GM12878 (cell line): ENCODE measurements at regions not wholly inside any gene's neighbourhood (a gene's known extent, or its start where the extent isn't known, plus 50 kb on each side); places are given as distances from the start of the nearest gene placed in this dataset.

ENCODE experiments used
- ATAC-seq: fragments of 200-7000 bp; cut with Tn5 transposase; 3 replicates; pipeline ENCODE4 v1.9.1; 2020; ENCODE audit warnings: mild to moderate bottlenecking, moderate library complexity
- BruUV-seq: library from RNA; stranded (reverse); fragments of 400-500 nt; replicated peaks from 2 replicates; lab custom pipeline; 2021; lab: Mats Ljungman, UMichigan
- CTCF ChIA-PET: fragments of 300-600 bp; sonication (Branson Sonifier 250); formaldehyde crosslinking; extraction: SDS; loops from one replicate; lab custom pipeline; 2021; ENCODE audit warnings: inconsistent platforms; lab: Yijun Ruan, JAX
- POLR2A ChIA-PET: fragments of 350-600 bp; formaldehyde crosslinking; extraction: SDS; loops from one replicate; lab custom pipeline; 2021; ENCODE audit warnings: inconsistent platforms; lab: Charles Lee
- RAD21 ChIA-PET: fragments of 300-600 bp; sonication (Branson Sonifier 250); formaldehyde crosslinking; loops from one replicate; lab custom pipeline; 2023; ENCODE audit warnings: antibody characterized with exemption; ENCODE audit not compliant: unreplicated experiment; lab: Charles Lee
- SMC1A ChIA-PET: fragments of 300-600 bp; sonication (Branson Sonifier 250); formaldehyde crosslinking; loops from one replicate; lab custom pipeline; 2023; ENCODE audit not compliant: unreplicated experiment, uncharacterized antibody; lab: Charles Lee
- DNase-seq: peaks from one replicate; pipeline ENCODE4 v3.0.0-alpha.2; 2011; ENCODE audit warnings: low read depth, low spot score
- FAIRE-seq: peaks from 3 replicates; lab custom pipeline; 2011; peaks lifted over from hg19 to GRCh38; lab: Jason Lieb, UNC
- H2AFZ ChIP-seq: 2 replicates; pipeline ENCODE4 v1.6.0; 2011; ENCODE audit warnings: low read depth, low read length, control low read depth; ENCODE audit not compliant: control insufficient read depth
- H3K27ac ChIP-seq: 2 replicates; pipeline ENCODE4 v1.5.1; 2011; ENCODE audit warnings: control low read depth; ENCODE audit not compliant: control insufficient read depth, insufficient read depth
- H3K27me3 ChIP-seq, 2 experiments: replicated peaks in 1 of 2; 2 replicates each; pipeline versions ENCODE4 v1.6.0 to v1.6.1; 2011; ENCODE audit warnings: low read length in 1 of 2; ENCODE audit not compliant: control insufficient read depth in 2 of 2, insufficient read depth in 2 of 2
- H3K36me3 ChIP-seq, 2 experiments: 2 replicates each; pipeline ENCODE4 v1.5.1; 2011; ENCODE audit warnings: low read length in 1 of 2; ENCODE audit not compliant: control insufficient read depth in 2 of 2, insufficient read depth in 2 of 2
- H3K4me1 ChIP-seq: 2 replicates; pipeline ENCODE4 v1.6.1; 2011; ENCODE audit warnings: mild to moderate bottlenecking, low read length, moderate library complexity, mixed read lengths; ENCODE audit not compliant: control insufficient read depth, insufficient read depth
- H3K4me2 ChIP-seq: 2 replicates; pipeline ENCODE4 v1.6.0; 2011; ENCODE audit warnings: control low read depth; ENCODE audit not compliant: control insufficient read depth, insufficient read depth
- H3K4me3 ChIP-seq: fragments of 200-600 bp; sonication (generic); 2 replicates; pipeline ENCODE4 v1.5.1; 2016
- H3K79me2 ChIP-seq: 2 replicates; pipeline ENCODE4 v1.6.0; 2011; ENCODE audit warnings: low read length; ENCODE audit not compliant: control insufficient read depth, insufficient read depth
- H3K9ac ChIP-seq: 2 replicates; pipeline ENCODE4 v1.8.0; 2011; ENCODE audit warnings: low read length, control low read depth, mixed read lengths; ENCODE audit not compliant: control insufficient read depth, insufficient read depth
- H3K9me3 ChIP-seq: replicated peaks from 3 replicates; pipeline ENCODE4 v1.5.1; 2011; ENCODE audit warnings: mild to moderate bottlenecking, low read length; ENCODE audit not compliant: control insufficient read depth, insufficient read depth
- H4K20me1 ChIP-seq: 2 replicates; pipeline ENCODE4 v1.6.0; 2011; ENCODE audit not compliant: control insufficient read depth, insufficient read depth
- BCL11A ChIP-seq: IDR thresholded peaks from 2 replicates; pipeline ENCODE4 v1.6.1; 2011; ENCODE audit warnings: low read depth, low read length
- BCL3 ChIP-seq: IDR thresholded peaks from 2 replicates; pipeline ENCODE4 v1.6.1; 2011; ENCODE audit warnings: borderline replicate concordance, low read depth, mild to moderate bottlenecking, moderate library complexity, low read length; ENCODE audit not compliant: insufficient read depth, poor library complexity, severe bottlenecking
- FOS ChIP-seq: IDR thresholded peaks from 3 replicates; pipeline ENCODE4 v1.6.1; 2011; ENCODE audit warnings: borderline replicate concordance; ENCODE audit not compliant: insufficient read length; ENCODE audit errors: extremely low read depth
- GABPA ChIP-seq: IDR thresholded peaks from 2 replicates; pipeline ENCODE4 v1.6.1; 2014; ENCODE audit warnings: antibody characterized with exemption, low read depth, mild to moderate bottlenecking, inconsistent platforms
- HDAC2 ChIP-seq: fragments of 200-600 bp; sonication (generic); IDR thresholded peaks from 2 replicates; pipeline ENCODE4 v1.6.1; 2017
- IKZF2 ChIP-seq, 2 experiments: fragments of 450-650 bp; IDR thresholded peaks; 2 replicates each; pipeline ENCODE4 v1.6.1; 2017; ENCODE audit warnings: mild to moderate bottlenecking in 2 of 2, moderate library complexity in 2 of 2
- IRF4 ChIP-seq: IDR thresholded peaks from 2 replicates; pipeline ENCODE4 v1.6.1; 2011; ENCODE audit warnings: low read depth, low read length
- MYB ChIP-seq: fragments of 150-350 bp; IDR thresholded peaks from 2 replicates; pipeline ENCODE4 v1.6.1; 2014; ENCODE audit warnings: mild to moderate bottlenecking, low read depth, low read length, borderline replicate concordance
- NFIC ChIP-seq: IDR thresholded peaks from 2 replicates; pipeline ENCODE4 v1.6.1; 2012; ENCODE audit warnings: low read depth, mild to moderate bottlenecking, inconsistent platforms, low read length, moderate library complexity
- NFXL1 ChIP-seq: fragments of 450-650 bp; IDR thresholded peaks from 2 replicates; pipeline ENCODE4 v1.6.1; 2017; ENCODE audit warnings: antibody characterized with exemption, mild to moderate bottlenecking, borderline replicate concordance
- NFYA ChIP-seq: IDR thresholded peaks from 2 replicates; pipeline ENCODE4 v1.6.1; 2011; ENCODE audit warnings: low read depth, mild to moderate bottlenecking, low read length, improper control_type of control experiment, borderline replicate concordance
- NFYB ChIP-seq: IDR thresholded peaks from 2 replicates; pipeline ENCODE4 v1.6.1; 2011; ENCODE audit warnings: low read depth, mild to moderate bottlenecking, low read length, improper control_type of control experiment, moderate library complexity; ENCODE audit not compliant: insufficient read depth
- SRF ChIP-seq, 2 experiments: IDR thresholded peaks; 2 replicates each; pipeline ENCODE4 v1.6.1; 2011; ENCODE audit warnings: low read depth in 2 of 2, low read length in 2 of 2, mild to moderate bottlenecking in 1 of 2, moderate library complexity in 1 of 2
- ZBTB11 ChIP-seq: fragments of 450-650 bp; formaldehyde crosslinking; IDR thresholded peaks from 2 replicates; pipeline ENCODE4 v1.5.0; 2022; ENCODE audit warnings: mild to moderate bottlenecking, missing genetic modification characterization
- ZNF622 ChIP-seq: fragments of 450-650 bp; IDR thresholded peaks from 2 replicates; pipeline ENCODE4 v1.6.1; 2017; ENCODE audit warnings: mild to moderate bottlenecking, inconsistent platforms
- WGBS: methylation state at CpG from one replicate; pipeline ENCODE4 v1.1.6; 2016; ENCODE audit warnings: low lambda C conversion rate; ENCODE audit not compliant: insufficient replicate concordance, insufficient coverage; ENCODE audit errors: missing lambda C conversion rate; 5-methylcytosine and 5-hydroxymethylcytosine counted together
- in situ Hi-C: fragments of 300-500 bp; cut with MboI; formaldehyde crosslinking; loops from 9 replicates; pipeline ENCODE4 v1.14.3; 2018; ENCODE audit warnings: mixed read lengths
- intact Hi-C: fragments of 100-400 bp; cut with micrococcal nuclease; formaldehyde crosslinking; loops from one replicate; pipeline ENCODE4 v1.14.2; 2022; ENCODE audit not compliant: unreplicated experiment
- TF ChIP-seq, protein P1 (sequence below): fragments of 450-650 bp; IDR thresholded peaks from 2 replicates; pipeline ENCODE4 v1.6.1; 2016; ENCODE audit warnings: mild to moderate bottlenecking, moderate library complexity, borderline replicate concordance

GRCh38 chr18:47669815-47670214 is 260.6 kb downstream of the SMAD2 start:
- no peak overlapping the region for H3K27ac ChIP-seq
- FAIRE-seq (no peak), DNase-seq (no peak), ATAC-seq (no peak)
- ChIA-PET CTCF (interaction anchor here (0.7 to 2.4 kb wide), 5 partner anchors 10 to 79 kb away, joined by 3 to 10 read pairs (median 3); no protein-coding TSS in a partner anchor), POLR2A (no interaction called here), RAD21 (no interaction called here), SMC1A (interaction anchor here (1.1 to 1.4 kb wide), 3 partner anchors 8 to 18 kb away, joined by 3 to 4 read pairs (median 3); no protein-coding TSS in a partner anchor)
- H3K27me3 ChIP-seq: no peaks in the 10 kb centered on the region; a peak in 1 of 4 replicates
- WGBS: 34% methylated on average over 3 of the region's 3 CpGs
- H4K20me1 ChIP-seq: no peaks in the 10 kb centered on the region
- H3K9ac ChIP-seq: no peak overlapping the region
- no peaks in the 10 kb centered on the region for H3K36me3 ChIP-seq
- in situ Hi-C loops: no loop called here
- BruUV-seq: no TSS peak
- H3K79me2 ChIP-seq: no peaks in the 10 kb centered on the region
- intact Hi-C loops: no loop called here
- H3K9me3 ChIP-seq: no peaks in the 10 kb centered on the region
- H3K4me3 ChIP-seq: no peak overlapping the region
- no peaks in the 10 kb centered on the region for H3K4me1 ChIP-seq
- no peak overlapping the region for H2AFZ ChIP-seq
- no peak overlapping the region for H3K4me2 ChIP-seq
- TF ChIP-seq BCL11A (no peak), HDAC2 (no peak), SRF (IDR thresholded peaks at IDR 0.05; ENCODE audit: low read depth in 2 of 2, low read length in 2 of 2) (no peak), NFYA (no peak), NFXL1 (no peak), FOS (no peak), NFIC (no peak), NFYB (no peak), ZNF622 (no peak), ZBTB11 (CRISPR knock-in tag) (no peak), IRF4 (no peak), MYB (no peak), GABPA (no peak), BCL3 (no peak), IKZF2 (IDR thresholded peaks at IDR 0.05) (no peak)
- TF ChIP-seq, protein P1, sequence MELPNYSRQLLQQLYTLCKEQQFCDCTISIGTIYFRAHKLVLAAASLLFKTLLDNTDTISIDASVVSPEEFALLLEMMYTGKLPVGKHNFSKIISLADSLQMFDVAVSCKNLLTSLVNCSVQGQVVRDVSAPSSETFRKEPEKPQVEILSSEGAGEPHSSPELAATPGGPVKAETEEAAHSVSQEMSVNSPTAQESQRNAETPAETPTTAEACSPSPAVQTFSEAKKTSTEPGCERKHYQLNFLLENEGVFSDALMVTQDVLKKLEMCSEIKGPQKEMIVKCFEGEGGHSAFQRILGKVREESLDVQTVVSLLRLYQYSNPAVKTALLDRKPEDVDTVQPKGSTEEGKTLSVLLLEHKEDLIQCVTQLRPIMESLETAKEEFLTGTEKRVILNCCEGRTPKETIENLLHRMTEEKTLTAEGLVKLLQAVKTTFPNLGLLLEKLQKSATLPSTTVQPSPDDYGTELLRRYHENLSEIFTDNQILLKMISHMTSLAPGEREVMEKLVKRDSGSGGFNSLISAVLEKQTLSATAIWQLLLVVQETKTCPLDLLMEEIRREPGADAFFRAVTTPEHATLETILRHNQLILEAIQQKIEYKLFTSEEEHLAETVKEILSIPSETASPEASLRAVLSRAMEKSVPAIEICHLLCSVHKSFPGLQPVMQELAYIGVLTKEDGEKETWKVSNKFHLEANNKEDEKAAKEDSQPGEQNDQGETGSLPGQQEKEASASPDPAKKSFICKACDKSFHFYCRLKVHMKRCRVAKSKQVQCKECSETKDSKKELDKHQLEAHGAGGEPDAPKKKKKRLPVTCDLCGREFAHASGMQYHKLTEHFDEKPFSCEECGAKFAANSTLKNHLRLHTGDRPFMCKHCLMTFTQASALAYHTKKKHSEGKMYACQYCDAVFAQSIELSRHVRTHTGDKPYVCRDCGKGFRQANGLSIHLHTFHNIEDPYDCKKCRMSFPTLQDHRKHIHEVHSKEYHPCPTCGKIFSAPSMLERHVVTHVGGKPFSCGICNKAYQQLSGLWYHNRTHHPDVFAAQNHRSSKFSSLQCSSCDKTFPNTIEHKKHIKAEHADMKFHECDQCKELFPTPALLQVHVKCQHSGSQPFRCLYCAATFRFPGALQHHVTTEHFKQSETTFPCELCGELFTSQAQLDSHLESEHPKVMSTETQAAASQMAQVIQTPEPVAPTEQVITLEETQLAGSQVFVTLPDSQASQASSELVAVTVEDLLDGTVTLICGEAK: no peak
